GM20431 (cell line): ENCODE measurements at regions not wholly inside any gene's neighbourhood (a gene's known extent, or its start where the extent isn't known, plus 50 kb on each side); places are given as distances from the start of the nearest gene placed in this dataset.

Experiments
- in situ Hi-C: fragments of 300-500 bp; cut with MseI, MboI; formaldehyde crosslinking; loops from one replicate; pipeline ENCODE4 v1.15.0; 2020; ENCODE audit warnings: low sequenced_read_pairs; ENCODE audit not compliant: unreplicated experiment

DNA sequence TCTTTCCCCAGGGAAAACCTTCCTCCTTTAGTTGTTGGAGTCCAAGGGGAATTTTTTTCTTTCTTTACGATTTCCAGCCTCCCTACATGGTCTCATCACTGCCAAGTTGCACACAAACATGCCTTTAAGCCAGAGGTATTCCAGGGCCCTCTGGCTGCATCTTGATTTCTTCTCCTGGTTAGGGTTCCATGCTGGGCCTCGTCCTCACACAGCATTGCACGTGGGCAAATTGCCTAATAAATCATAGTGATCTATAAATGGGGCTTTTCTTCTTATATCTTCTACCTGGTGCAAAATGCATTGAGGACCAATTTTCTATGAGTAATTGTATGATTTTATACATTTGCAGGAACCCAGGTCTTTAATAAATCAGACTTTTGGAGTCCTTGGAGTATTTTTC is 284.2 kb downstream of the C7orf25 start:
- in situ Hi-C loops: no loop called here

DNA sequence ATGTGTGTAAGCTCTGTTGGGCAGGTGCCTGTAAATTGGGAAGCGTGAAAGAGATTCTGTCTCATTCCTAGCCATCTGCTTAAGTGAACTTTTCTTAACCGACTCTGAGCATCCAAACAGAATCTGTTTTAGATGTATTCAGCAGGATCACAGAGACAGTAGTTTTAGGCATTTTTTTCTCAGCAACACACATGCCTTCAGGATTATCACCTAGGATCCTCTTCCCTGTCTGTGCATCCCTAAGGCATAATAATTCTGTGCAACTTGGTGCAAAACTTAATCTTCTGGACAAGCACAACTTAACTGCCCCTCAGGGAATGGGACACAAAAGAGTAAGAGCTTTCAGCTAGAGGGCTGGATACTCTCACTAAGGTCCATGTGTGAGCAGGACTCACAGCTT is 284.8 kb downstream of the C7orf25 start:
- in situ Hi-C loops: no loop called here

DNA sequence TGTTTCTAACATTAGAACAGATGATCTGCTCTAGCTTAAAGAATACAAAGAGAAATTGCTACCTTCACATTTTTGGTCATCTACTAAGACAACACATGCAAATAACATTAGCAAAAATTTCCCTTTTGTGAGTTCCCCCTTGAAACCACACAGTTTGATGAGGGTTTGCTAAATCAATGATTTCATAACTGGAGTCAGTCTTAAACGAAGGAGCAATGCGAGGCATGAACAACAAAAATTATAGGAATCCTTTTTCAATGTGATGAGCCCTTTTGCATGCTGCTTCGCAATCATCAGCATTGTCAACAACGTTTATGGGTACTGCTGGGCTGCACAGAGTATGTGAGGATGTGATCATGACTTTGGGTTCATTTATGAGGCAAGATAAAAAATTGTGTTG is 286.4 kb downstream of the C7orf25 start:
- in situ Hi-C loops: no loop called here

DNA sequence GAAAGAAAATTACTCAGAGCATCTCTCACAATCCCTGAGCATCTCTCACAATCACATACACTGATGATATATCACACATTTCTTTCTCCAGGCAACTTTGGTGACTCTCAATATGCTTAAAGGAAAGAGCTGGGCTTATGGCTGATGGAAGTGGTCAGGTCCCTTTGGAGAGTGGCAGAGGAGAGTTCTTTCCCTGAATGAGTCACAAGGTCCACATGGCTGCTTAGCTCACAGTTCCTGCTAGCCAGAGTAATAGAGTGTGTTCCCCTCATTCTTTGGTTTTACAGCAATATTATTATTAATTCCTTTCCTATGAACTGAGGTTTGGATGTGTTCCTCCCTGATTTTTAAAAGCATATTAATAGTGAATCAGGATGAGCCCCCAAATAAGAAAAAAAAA is 287.4 kb downstream of the C7orf25 start:
- in situ Hi-C loops: no loop called here

DNA sequence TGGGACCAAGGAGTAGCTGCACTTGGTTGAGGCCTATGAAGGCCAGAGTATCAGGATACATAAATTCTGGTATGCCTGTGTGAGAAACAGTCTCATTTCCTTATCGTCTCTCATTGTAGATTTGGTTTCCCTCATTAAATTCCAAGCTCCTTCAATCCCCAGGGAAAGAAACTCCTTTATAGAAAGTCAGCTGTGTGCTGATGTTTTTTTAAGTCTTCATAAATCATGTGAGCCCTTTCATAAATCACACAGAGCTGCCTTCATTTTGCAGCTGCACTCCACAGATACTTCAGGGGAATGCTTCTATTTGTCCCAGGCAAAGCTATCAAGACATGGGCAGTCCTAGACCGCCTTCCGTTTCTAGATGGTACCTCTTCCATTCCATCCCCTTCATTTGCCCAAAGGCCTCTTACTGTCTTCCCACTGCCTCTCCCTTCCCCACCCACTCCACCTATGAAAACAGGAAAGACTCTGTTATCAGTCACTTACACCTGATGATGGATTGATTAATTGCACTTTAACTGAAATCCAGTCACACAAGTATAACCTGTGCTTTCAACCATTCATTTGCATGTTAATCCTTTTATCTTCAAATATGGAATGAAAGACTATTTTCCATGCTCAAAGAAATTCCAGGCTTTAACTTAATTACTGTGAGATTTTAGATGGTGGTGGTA is 290.2 kb downstream of the C7orf25 start:
- in situ Hi-C loops: no loop called here

DNA sequence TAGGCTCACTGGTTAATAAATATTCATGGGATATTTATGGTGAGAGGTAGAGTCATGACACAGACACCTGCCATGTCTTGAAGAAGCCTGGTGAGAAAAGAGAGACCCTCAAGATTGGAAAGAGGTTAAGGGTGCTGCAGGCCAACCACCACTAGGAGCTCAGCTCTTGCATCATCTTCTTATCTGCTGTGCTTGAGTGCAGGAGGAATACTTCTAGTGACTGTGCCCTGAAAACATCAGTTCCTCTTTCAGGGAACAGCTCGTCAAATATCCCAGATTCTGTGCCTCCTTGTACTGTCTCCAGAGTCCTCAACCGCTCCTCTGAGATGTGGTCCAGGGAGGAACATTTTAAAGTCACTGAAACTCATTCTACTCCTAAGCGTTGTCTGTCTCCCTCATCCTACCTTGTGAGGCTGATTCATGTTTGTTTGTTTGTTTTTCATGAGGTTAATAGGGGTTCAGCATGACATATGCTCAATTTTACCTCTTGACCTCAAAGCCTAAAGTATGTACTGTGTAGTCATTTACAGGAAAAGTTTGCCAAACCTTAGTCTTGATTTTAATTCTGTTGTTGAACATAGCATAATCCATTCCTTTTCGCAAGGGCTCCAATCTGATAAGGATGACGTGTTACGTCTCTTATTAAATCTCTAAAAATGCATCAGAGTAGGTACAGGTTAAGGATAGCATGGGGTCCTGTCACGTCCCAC is 293.1 kb downstream of the C7orf25 start:
- in situ Hi-C loops: no loop called here

DNA sequence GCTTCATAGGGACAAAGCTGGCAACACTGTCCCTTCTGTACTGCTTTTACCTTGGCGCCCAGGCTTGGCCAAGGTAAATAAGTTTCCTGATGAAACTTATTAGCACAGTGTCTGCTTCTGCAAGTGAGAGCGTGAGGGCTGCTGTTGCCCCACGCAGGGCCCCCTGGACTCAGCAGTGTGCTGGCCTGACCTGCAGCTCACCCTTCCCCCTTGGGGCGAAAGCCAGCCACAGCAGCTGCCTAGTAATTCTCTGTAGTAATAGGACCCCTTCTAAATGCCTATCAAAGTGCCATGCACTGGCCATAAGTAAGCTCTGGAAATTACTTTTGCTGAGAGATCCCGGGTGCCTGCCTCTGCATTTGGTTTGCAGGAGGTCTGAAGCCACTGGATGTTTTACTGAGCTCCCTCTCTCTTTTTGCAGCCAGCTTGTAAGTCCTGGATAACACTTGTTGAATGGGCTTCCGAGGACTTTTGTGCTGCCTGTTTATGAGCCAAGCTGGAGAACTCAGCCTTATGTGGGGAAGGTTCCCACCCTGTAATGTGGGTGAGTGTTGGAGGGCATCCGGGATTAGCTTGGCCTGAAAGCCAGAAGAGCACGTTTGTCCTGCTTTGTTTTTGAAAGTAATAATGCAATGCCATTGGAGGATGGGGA is 293.9 kb downstream of the C7orf25 start:
- in situ Hi-C loops: no loop called here

DNA sequence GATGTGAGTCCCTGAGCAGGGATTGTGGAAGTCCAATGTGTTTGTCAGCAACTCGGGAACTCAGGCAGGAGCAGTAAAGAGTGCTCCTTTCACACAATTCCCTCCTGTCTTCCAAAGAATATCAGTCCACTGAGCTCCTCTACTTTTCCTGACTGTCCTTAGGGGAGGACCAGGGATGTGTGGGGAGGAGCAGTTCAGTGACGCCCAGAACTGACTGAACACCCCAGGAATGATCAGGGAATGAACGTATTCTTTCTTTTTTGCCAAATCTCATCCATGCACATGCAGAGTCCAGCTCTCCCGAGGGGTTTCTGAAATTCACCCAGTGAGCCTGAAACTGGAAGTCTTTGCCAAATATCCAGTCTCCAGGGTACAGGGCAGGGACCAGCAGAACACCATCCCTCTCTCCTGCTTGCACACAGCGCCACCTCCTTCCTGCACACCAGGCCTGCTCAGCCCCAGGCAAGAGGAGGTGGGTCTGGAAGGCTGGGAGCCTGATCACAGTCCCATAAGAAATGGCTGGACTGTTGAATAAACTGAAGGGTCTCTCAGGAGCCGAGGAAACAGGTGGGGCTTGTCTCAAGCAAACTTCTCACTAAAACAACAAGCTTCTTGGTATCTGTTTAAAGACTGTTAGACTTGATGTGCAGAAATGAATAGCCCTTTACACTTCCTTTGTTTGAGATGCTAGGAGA is 294.7 kb downstream of the C7orf25 start:
- in situ Hi-C loops: no loop called here

DNA sequence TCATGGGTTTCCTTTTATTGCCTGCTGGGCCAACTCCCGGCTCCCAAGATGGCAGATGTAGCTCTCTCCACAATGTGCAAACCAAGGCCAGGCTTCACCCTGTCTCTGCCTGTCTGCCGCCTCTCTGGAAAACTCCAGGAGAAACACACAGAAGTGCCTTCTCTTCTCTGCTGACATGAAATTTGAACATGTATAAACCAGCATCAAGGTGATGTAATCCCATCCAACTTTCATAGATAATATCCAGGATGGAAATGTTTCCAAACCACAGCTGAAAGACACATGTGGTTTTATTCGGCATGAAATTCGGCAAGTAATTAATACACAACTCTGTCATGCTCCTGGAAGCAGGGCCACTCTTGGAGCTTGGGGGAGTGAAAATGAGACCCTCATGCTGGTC is 297.2 kb downstream of the C7orf25 start:
- in situ Hi-C loops: no loop called here

DNA sequence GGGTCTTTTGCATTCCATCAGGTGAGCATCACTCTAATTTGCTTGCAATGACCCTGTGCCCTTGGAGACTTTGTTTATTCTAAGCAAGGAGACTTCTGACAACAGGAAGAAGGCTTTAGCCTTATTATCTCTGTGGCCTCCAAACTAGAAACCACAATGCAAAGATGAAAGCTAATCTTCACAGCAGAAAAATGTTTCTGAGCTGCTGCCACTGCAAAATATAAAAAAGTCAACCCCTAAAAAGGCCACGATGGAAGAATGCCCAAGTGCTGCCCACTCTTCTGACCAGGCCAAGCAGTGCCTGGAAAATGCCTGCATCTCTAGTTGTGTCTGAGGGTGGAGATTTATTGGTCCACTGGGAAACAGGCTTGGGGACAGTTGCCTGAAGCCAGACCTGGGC is 299.9 kb downstream of the C7orf25 start:
- in situ Hi-C loops: no loop called here

DNA sequence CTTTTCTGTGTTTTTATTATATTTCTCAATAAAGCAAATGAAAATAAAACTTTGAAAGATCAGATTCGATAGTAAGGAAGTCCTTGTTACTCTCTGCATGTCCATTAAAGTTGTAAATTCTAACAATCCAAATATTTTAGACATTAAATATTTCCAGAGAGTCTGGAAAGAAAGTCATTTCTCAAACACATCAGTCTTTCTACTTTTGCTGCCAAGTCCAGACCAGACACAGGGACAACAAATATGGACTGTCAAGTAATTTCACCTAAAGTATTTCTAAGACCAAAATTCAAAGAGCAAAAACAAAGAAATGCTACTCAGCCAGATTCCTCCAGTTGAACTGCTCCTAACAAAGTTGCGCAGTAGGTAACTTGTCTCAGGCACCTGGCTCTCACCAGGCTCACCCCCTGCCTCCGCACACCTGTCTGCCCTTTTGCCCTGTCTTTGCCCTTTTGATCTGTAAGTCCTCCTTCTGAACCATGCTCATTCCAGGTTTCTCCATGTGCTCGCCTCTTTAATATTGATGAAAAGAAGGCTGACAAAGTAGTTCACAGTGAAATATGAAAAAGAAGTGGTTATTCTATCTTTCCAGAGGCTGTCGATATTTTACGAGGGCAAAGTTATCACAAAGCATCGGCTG is 300.5 kb downstream of the C7orf25 start:
- in situ Hi-C loops: no loop called here

DNA sequence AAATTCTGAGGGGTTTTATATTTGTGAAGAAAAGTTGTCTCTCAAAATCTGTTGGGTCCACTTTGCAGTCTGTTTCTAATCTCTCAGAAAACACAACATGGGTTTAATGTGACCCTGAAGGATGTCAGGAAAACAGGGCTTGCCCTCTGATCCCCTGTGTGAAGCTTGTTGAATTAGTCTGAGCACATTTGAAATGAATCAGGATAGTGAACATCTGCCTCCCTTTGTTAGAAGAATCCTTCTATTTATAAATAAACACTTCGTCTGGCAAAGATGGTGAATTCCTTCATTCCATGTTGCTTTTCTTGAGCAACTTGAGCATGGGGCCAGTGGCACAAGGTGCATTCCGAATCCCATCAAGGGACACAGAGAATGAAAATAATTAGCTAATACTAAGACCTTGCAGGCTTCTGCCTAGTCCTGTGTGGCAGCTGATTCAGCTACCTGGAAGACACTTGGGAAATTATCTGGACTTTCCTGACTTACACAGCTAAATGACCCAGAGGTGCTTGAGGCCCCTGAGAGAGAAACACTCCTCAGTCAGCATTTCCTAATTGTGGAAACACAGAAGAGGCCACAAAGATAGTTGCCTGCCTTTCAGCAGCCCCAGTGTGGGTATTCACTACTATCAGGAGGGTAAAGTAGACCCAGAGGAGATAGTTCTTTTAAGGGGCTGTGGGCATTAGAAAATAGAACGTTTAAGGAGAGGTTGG is 305.5 kb downstream of the C7orf25 start:
- in situ Hi-C loops: no loop called here

DNA sequence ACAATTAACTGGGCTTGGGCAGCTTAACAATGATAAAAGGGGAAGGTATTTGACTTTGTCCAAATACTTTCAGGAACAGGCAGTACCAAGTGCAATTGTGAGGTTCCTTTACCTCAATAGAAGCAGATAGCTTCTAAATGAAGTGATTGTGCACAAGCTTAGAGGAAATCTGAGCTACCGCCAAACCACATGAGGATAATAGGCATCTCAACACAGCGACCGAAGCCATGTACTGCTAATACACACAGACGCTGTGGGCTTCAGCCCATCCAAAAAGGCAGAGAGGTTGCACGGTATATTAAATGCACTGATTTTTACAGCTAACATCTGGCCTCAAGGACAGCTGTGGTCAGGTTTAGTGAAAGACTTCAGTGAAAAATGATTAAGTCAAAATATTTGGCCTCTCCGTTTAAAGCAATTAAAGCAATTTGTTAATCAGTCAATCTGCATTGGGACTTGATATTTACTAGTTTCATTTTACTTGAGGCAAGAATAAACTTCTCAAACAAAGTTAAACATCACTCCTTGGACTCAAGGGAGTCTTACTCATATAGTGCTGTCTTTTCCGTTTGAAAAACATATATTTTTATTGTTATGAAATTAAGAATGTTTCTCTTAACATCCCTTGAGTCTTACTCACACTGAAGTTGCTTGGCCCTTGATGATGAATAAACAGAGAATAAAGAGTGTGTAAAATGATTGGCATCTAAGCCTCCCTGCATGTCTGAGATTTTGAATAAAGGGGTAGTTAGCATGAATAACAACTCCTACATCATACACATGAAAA is 306.3 kb downstream of the C7orf25 start:
- in situ Hi-C loops: no loop called here

DNA sequence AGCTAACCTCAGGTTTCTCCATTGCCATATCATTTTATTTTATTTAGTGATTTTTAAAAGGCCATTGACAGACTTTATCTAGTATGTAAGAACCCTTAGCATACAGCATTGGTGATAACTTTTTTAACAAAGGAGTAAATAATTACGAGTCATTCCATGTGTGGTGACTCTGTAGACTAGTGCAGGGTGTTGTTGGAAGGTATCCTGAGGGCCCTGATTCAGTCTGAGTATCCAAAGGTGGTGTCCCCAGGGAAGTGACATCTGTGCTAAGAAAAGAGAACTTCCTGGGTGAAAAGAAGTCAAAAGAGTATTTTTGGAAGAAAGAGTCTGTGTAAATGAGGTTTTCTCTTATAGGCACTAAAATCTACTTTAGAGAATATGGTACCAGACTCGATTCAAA is 308.4 kb downstream of the C7orf25 start:
- in situ Hi-C loops: no loop called here

DNA sequence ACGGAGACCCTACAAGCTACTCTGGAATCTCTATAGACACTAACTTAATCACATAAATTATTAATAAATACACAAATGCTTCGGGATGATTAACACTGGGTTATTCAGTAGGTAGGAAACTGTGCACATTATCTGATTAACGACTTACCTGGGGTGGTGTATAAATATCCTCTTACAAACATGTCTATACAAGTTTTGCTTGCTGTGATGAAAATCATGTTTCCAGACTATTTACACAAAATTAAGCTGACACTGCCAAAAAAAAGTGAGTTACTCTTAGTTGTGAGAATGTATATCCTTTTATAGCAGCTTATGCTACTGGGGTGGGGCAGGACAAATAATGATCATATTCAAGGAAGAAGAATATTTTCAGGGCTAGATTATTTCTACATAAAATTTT is 314.6 kb downstream of the C7orf25 start:
- in situ Hi-C loops: no loop called here

DNA sequence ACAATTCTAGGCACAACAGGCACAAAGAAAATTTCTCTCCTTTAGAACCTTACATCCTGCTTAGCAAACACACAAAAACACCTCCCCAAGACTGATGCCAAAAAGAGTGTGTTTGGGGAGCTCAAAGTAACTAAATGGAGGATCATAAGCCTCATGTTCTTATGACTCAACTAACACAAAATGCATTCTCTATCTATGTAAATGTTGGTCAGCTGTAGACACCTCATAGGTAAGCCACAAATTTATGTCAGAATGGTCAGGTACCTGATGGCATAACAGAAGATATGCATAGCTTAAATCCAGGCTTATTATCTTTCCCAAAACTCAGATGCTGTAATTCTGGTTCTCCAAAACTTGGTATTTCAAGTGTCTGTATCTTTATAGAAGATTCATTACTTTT is 315.1 kb downstream of the C7orf25 start:
- in situ Hi-C loops: no loop called here

DNA sequence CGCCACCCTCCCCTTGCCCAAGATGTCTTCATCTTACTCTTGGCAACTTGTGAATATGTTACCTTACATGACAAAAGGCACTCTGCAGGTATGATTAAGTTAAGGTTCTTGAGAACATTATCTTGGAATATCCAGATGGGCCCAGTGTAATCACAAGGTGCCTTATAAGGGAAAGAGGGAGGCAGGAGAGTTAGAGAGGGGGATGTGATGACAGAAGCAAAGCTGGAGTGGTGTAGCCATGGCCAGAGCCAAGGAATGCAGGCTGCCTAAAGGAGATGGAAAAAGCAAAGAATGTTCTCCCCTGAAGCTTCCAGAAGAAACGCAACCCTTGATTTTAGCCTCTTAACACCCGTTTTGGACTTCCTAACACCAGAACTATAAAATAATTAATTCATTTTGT is 318.0 kb downstream of the C7orf25 start:
- in situ Hi-C loops: no loop called here

DNA sequence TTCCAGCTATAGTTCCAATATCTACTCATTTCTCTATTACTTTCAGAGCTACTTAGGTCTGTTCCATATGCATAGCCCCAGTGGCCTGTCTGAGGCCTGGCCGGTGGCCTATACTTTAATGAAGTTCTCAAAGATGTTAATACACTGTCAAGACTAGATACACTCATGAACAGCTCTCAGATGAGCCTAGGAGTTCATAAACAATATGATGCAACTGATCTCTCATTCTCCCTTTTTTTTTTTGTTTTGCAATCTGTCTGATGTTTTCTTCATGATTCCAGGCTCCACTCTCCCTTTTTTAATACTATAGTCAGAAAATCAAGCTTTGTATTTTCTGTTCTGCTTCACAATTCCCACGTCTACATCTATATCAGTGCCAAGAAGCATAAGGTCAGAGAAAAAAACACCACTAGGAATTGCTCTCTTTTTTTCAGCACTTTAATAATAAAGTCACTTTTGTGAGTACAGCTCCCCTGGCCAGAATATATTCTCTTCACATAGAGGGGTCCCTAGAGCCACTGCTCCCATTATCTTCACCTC is 321.0 kb downstream of the C7orf25 start:
- in situ Hi-C loops: no loop called here

DNA sequence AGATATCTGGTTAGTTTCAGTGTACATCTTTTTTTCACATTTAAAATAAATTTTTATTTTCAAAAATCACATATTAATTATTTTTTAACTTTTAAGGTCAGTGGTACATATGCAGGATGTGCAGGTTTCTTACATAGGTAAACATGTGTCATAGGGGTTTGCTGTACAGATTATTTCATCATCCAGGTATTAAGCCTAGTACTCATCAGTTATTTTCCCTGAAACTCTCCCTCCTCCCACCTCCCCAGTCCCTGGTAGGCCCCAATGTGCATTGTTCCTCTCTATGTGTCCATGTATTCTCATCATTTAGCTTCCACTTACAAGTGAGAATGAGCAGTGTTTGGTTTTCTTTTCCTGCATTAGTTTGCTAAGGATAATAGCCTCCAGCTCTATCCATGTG is 323.0 kb downstream of the C7orf25 start:
- in situ Hi-C loops: no loop called here
